HL-60 (cell line): ENCODE measurements at regions not wholly inside any gene's neighbourhood (a gene's known extent, or its start where the extent isn't known, plus 50 kb on each side); places are given as distances from the start of the nearest gene placed in this dataset.

Experiments used
- DNase-seq, 2 experiments: peaks; one replicate each; pipeline ENCODE4 v3.0.0-alpha.2; 2010 to 2020; ENCODE audit warnings: low read depth in 1 of 2, low spot score in 1 of 2
- H3K27ac ChIP-seq: fragments of 250-450 bp; sonication (Bioruptor Pico); replicated peaks from 2 replicates; pipeline ENCODE4 v1.5.1; 2020; ENCODE audit warnings: mild to moderate bottlenecking, moderate library complexity
- H3K27me3 ChIP-seq: fragments of 250-450 bp; sonication (Bioruptor Pico); 2 replicates; pipeline ENCODE4 v1.5.1; 2021; ENCODE audit warnings: mild to moderate bottlenecking, moderate library complexity; ENCODE audit not compliant: insufficient read depth, poor library complexity, severe bottlenecking
- H3K4me3 ChIP-seq: replicated peaks from 2 replicates; pipeline ENCODE4 v1.5.1; 2011; ENCODE audit warnings: mild to moderate bottlenecking, control low read depth, low read length; ENCODE audit not compliant: insufficient read depth
- CTCF ChIP-seq: IDR thresholded peaks from one replicate; pipeline ENCODE4 v1.5.1; 2011; ENCODE audit warnings: low read length, control low read depth, inconsistent platforms; ENCODE audit not compliant: insufficient read depth
- GABPA ChIP-seq: IDR thresholded peaks from 2 replicates; pipeline ENCODE4 v1.6.1; 2012; ENCODE audit warnings: low read depth
- POLR2AphosphoS5 ChIP-seq: IDR thresholded peaks from 2 replicates; pipeline ENCODE4 v1.6.1; 2012; ENCODE audit warnings: low read depth
- SPI1 ChIP-seq: IDR thresholded peaks from 2 replicates; pipeline ENCODE4 v1.6.1; 2012; ENCODE audit warnings: low read depth, mild to moderate bottlenecking, borderline replicate concordance
- TF ChIP-seq, protein P1 (sequence below): IDR thresholded peaks from 2 replicates; pipeline ENCODE4 v1.6.1; 2012; ENCODE audit warnings: low read depth; ENCODE audit not compliant: insufficient replicate concordance

- H3K27me3 ChIP-seq = no peaks in the 10 kb centered on the region
- TF ChIP-seq POLR2AphosphoS5 (no peak), CTCF (no peak), GABPA (no peak), SPI1 (no peak)
- TF ChIP-seq, protein P1, sequence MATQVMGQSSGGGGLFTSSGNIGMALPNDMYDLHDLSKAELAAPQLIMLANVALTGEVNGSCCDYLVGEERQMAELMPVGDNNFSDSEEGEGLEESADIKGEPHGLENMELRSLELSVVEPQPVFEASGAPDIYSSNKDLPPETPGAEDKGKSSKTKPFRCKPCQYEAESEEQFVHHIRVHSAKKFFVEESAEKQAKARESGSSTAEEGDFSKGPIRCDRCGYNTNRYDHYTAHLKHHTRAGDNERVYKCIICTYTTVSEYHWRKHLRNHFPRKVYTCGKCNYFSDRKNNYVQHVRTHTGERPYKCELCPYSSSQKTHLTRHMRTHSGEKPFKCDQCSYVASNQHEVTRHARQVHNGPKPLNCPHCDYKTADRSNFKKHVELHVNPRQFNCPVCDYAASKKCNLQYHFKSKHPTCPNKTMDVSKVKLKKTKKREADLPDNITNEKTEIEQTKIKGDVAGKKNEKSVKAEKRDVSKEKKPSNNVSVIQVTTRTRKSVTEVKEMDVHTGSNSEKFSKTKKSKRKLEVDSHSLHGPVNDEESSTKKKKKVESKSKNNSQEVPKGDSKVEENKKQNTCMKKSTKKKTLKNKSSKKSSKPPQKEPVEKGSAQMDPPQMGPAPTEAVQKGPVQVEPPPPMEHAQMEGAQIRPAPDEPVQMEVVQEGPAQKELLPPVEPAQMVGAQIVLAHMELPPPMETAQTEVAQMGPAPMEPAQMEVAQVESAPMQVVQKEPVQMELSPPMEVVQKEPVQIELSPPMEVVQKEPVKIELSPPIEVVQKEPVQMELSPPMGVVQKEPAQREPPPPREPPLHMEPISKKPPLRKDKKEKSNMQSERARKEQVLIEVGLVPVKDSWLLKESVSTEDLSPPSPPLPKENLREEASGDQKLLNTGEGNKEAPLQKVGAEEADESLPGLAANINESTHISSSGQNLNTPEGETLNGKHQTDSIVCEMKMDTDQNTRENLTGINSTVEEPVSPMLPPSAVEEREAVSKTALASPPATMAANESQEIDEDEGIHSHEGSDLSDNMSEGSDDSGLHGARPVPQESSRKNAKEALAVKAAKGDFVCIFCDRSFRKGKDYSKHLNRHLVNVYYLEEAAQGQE = no peak
- DNase-seq = no peak
- H3K4me3 ChIP-seq = no peak overlapping the region
- no peak overlapping the region for H3K27ac ChIP-seq
Measured at GRCh38 chr13:103514619-103515018, 448.4 kb upstream of the SLC10A2 start.

DNA sequence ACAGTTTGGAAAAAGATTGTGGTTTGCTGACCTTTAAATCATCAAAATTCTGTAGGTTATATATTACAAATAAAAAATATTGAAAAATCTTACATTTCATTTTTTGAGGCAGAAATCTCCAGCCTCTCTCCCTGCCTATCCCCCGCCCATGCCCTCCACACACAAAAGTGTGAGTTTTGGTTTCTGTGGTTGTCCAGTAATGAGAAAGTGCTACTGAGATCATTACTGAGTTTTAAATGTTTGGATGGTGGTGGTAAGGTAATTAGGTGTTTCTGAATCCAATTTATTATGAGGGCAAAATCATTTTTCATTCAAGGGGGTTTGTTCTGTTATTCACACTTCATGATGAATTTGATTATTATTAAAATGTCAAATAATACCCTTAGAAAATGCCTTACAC is 448.0 kb upstream of the SLC10A2 start:
- TF ChIP-seq GABPA = no peak
- no peak for TF ChIP-seq SPI1
- TF ChIP-seq POLR2AphosphoS5 = no peak
- H3K27me3 ChIP-seq = no peaks in the 10 kb centered on the region
- DNase-seq = no peak
- no peak overlapping the region for H3K4me3 ChIP-seq
- no peak overlapping the region for H3K27ac ChIP-seq

- no peak for TF ChIP-seq POLR2AphosphoS5
- TF ChIP-seq, protein P1 = no peak
- TF ChIP-seq GABPA = no peak
- no peak for TF ChIP-seq CTCF
- TF ChIP-seq SPI1 = no peak
- H3K27ac ChIP-seq = no peak overlapping the region
- no peak overlapping the region for H3K4me3 ChIP-seq
- DNase-seq = no peak
- no peaks in the 10 kb centered on the region for H3K27me3 ChIP-seq
Measured at GRCh38 chr13:103510007-103510535, 443.9 kb upstream of the SLC10A2 start.

DNA sequence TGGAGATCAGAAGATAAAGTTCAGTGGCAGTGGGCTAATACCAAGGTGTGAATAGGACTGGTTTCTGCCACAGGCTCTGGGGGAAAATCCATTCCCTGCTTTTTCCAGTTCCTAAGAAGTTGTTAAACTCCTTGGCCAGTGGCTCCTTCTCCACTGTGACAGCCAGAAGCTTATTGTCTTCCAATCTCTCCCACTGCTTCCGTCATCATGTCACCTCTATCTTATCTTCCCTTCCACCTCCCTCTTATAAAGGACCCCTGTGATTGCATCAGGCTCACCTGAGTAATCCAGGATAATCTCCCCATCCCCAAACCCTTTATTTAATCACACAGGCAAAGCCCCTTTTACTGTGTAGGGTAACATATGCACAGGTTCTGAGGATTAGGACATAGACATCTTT is 431.2 kb upstream of the SLC10A2 start:
- H3K27ac ChIP-seq = no peak overlapping the region
- no peak for DNase-seq
- TF ChIP-seq, protein P1 = no peak
- TF ChIP-seq POLR2AphosphoS5 (no peak), CTCF (no peak), GABPA (no peak), SPI1 (no peak)
- H3K4me3 ChIP-seq = no peak overlapping the region
- H3K27me3 ChIP-seq = no peaks in the 10 kb centered on the region
